OCI-LY1 (cell line): ENCODE measurements at regions not wholly inside any gene's neighbourhood (a gene's known extent, or its start where the extent isn't known, plus 50 kb on each side); places are given as distances from the start of the nearest gene placed in this dataset.

Experiments
- EZH2 ChIP-seq: fragments of 200-600 bp; sonication (generic), shearing (Covaris generic); IDR thresholded peaks from 2 replicates; pipeline ENCODE4 v1.8.0; 2017; ENCODE audit warnings: borderline replicate concordance, mixed run types, mild to moderate bottlenecking, antibody characterized with exemption, low read length, moderate library complexity, mixed read lengths
- TF ChIP-seq, protein P1 (sequence below): fragments of 200-600 bp; sonication (generic), shearing (Covaris generic); IDR thresholded peaks from 2 replicates; pipeline ENCODE4 v1.5.1; 2017; ENCODE audit warnings: mild to moderate bottlenecking, antibody characterized with exemption, low read length, moderate library complexity, mixed read lengths

DNA sequence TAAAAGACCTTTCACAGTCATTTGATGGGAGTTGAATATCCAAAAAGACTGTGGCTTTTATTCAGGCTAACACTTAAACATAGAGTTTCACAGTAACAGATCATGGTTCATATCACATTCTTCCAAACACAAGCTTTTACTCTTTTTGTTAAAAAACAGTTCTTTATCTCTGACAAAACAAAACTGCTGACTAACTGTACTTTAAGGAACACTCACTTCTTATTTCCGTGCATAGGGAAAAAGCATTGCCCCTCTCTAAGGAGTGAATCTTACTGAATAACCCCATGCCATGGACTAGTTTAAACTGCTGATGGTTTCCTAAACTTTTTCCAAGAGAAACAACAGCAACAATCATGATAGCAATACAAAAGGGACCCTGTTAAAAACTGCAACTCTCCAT is 297.0 kb upstream of the INTU start:
- TF ChIP-seq, protein P1, sequence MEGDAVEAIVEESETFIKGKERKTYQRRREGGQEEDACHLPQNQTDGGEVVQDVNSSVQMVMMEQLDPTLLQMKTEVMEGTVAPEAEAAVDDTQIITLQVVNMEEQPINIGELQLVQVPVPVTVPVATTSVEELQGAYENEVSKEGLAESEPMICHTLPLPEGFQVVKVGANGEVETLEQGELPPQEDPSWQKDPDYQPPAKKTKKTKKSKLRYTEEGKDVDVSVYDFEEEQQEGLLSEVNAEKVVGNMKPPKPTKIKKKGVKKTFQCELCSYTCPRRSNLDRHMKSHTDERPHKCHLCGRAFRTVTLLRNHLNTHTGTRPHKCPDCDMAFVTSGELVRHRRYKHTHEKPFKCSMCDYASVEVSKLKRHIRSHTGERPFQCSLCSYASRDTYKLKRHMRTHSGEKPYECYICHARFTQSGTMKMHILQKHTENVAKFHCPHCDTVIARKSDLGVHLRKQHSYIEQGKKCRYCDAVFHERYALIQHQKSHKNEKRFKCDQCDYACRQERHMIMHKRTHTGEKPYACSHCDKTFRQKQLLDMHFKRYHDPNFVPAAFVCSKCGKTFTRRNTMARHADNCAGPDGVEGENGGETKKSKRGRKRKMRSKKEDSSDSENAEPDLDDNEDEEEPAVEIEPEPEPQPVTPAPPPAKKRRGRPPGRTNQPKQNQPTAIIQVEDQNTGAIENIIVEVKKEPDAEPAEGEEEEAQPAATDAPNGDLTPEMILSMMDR, result no peak
- no peak for TF ChIP-seq EZH2
